ENCODE measurements at regions not wholly inside any gene's neighbourhood (a gene's known extent, or its start where the extent isn't known, plus 50 kb on each side); places are given as distances from the start of the nearest gene placed in this dataset.

- H2AFZ ChIP-seq (ENCODE audit: low read depth, low read length) = no peak overlapping the region
- no peaks in the 10 kb centered on the region for H3K9me3 ChIP-seq (ENCODE audit: low read length)
- no peaks in the 10 kb centered on the region for H3K36me3 ChIP-seq (ENCODE audit: insufficient read depth, low read length)
- no peaks in the 10 kb centered on the region for H3K27me3 ChIP-seq (ENCODE audit: insufficient read depth, low read length)
- no peak overlapping the region for H3K4me3 ChIP-seq (ENCODE audit: low read length)
- H3K4me1 ChIP-seq (ENCODE audit: insufficient read depth, low read length) = no peaks in the 10 kb centered on the region
These were observed 93.0 kb downstream of the PPP1R3A start for GRCh38 chr7:113825832-113826231.

GRCh38 chr7:113824117-113824823 lies 94.5 kb downstream of the PPP1R3A start:
- no peak overlapping the region for H2AFZ ChIP-seq (ENCODE audit: low read depth, low read length)
- H3K4me3 ChIP-seq (ENCODE audit: low read length) = no peak overlapping the region
- H3K27me3 ChIP-seq (ENCODE audit: insufficient read depth, low read length) = no peaks in the 10 kb centered on the region
- H3K36me3 ChIP-seq (ENCODE audit: insufficient read depth, low read length) = no peaks in the 10 kb centered on the region
- H3K9me3 ChIP-seq (ENCODE audit: low read length) = no peaks in the 10 kb centered on the region
- H3K4me1 ChIP-seq (ENCODE audit: insufficient read depth, low read length) = no peaks in the 10 kb centered on the region

GRCh38 chr7:113819474-113819873 lies 99.3 kb downstream of the PPP1R3A start:
- Histone ChIP-seq H3K4me3 (ENCODE audit: low read length) (no peak overlapping the region), H2AFZ (ENCODE audit: low read depth, low read length) (no peak overlapping the region), H3K9me3 (ENCODE audit: low read length) (no peaks in the 10 kb centered on the region), H3K27me3 (ENCODE audit: insufficient read depth, low read length) (no peaks in the 10 kb centered on the region), H3K36me3 (ENCODE audit: insufficient read depth, low read length) (no peaks in the 10 kb centered on the region), H3K4me1 (ENCODE audit: insufficient read depth, low read length) (no peaks in the 10 kb centered on the region)

- no peak overlapping the region for H2AFZ ChIP-seq (ENCODE audit: low read depth, low read length)
- no peaks in the 10 kb centered on the region for H3K4me1 ChIP-seq (ENCODE audit: insufficient read depth, low read length)
- H3K4me3 ChIP-seq (ENCODE audit: low read length) = no peak overlapping the region
- no peaks in the 10 kb centered on the region for H3K36me3 ChIP-seq (ENCODE audit: insufficient read depth, low read length)
- no peaks in the 10 kb centered on the region for H3K27me3 ChIP-seq (ENCODE audit: insufficient read depth, low read length)
- no peaks in the 10 kb centered on the region for H3K9me3 ChIP-seq (ENCODE audit: low read length)
These were observed 102.2 kb downstream of the PPP1R3A start for GRCh38 chr7:113816639-113817038.

- Histone ChIP-seq H3K4me1 (ENCODE audit: insufficient read depth, low read length) (no peaks in the 10 kb centered on the region), H2AFZ (ENCODE audit: low read depth, low read length) (no peak overlapping the region), H3K27me3 (ENCODE audit: insufficient read depth, low read length) (no peaks in the 10 kb centered on the region), H3K9me3 (ENCODE audit: low read length) (no peaks in the 10 kb centered on the region), H3K4me3 (ENCODE audit: low read length) (no peak overlapping the region), H3K36me3 (ENCODE audit: insufficient read depth, low read length) (no peaks in the 10 kb centered on the region)
These were observed 105.3 kb downstream of the PPP1R3A start for GRCh38 chr7:113813471-113813870.

GRCh38 chr7:113812591-113813255 lies 106.1 kb downstream of the PPP1R3A start:
- H3K9me3 ChIP-seq (ENCODE audit: low read length) = no peaks in the 10 kb centered on the region

GRCh38 chr7:113810080-113810744 lies 108.6 kb downstream of the PPP1R3A start:
- no peaks in the 10 kb centered on the region for H3K4me1 ChIP-seq (ENCODE audit: insufficient read depth, low read length)
- H3K36me3 ChIP-seq (ENCODE audit: insufficient read depth, low read length) = no peaks in the 10 kb centered on the region
- H3K4me3 ChIP-seq (ENCODE audit: low read length) = no peak overlapping the region
- H3K9me3 ChIP-seq (ENCODE audit: low read length) = no peaks in the 10 kb centered on the region
- H2AFZ ChIP-seq (ENCODE audit: low read depth, low read length) = no peak overlapping the region
- H3K27me3 ChIP-seq (ENCODE audit: insufficient read depth, low read length) = no peaks in the 10 kb centered on the region

More at GRCh38 chr7:113812591-113813255, 106.1 kb downstream of the PPP1R3A start:
- Histone ChIP-seq H3K27me3 (ENCODE audit: insufficient read depth, low read length) (no peaks in the 10 kb centered on the region), H3K4me1 (ENCODE audit: insufficient read depth, low read length) (no peaks in the 10 kb centered on the region), H3K4me3 (ENCODE audit: low read length) (no peak overlapping the region), H2AFZ (ENCODE audit: low read depth, low read length) (no peak overlapping the region), H3K36me3 (ENCODE audit: insufficient read depth, low read length) (no peaks in the 10 kb centered on the region)

- no peaks in the 10 kb centered on the region for H3K27me3 ChIP-seq (ENCODE audit: insufficient read depth, low read length)
- H3K36me3 ChIP-seq (ENCODE audit: insufficient read depth, low read length) = no peaks in the 10 kb centered on the region
- no peak overlapping the region for H3K4me3 ChIP-seq (ENCODE audit: low read length)
- H2AFZ ChIP-seq (ENCODE audit: low read depth, low read length) = no peak overlapping the region
- H3K9me3 ChIP-seq (ENCODE audit: low read length) = no peaks in the 10 kb centered on the region
- no peaks in the 10 kb centered on the region for H3K4me1 ChIP-seq (ENCODE audit: insufficient read depth, low read length)
These were observed 109.2 kb downstream of the PPP1R3A start for GRCh38 chr7:113809581-113809980.

- Histone ChIP-seq H3K4me1 (ENCODE audit: insufficient read depth, low read length) (no peaks in the 10 kb centered on the region), H3K27me3 (ENCODE audit: insufficient read depth, low read length) (no peaks in the 10 kb centered on the region), H3K9me3 (ENCODE audit: low read length) (no peaks in the 10 kb centered on the region), H3K36me3 (ENCODE audit: insufficient read depth, low read length) (no peaks in the 10 kb centered on the region), H2AFZ (ENCODE audit: low read depth, low read length) (no peak overlapping the region), H3K4me3 (ENCODE audit: low read length) (no peak overlapping the region)
These were observed 112.0 kb downstream of the PPP1R3A start for GRCh38 chr7:113806633-113807327.

GRCh38 chr7:113805976-113806375 lies 112.8 kb downstream of the PPP1R3A start:
- Histone ChIP-seq H3K27me3 (ENCODE audit: insufficient read depth, low read length) (no peaks in the 10 kb centered on the region), H3K36me3 (ENCODE audit: insufficient read depth, low read length) (no peaks in the 10 kb centered on the region), H3K4me1 (ENCODE audit: insufficient read depth, low read length) (no peaks in the 10 kb centered on the region), H3K9me3 (ENCODE audit: low read length) (no peaks in the 10 kb centered on the region), H3K4me3 (ENCODE audit: low read length) (no peak overlapping the region), H2AFZ (ENCODE audit: low read depth, low read length) (no peak overlapping the region)

- no peaks in the 10 kb centered on the region for H3K9me3 ChIP-seq (ENCODE audit: low read length)
- H3K27me3 ChIP-seq (ENCODE audit: insufficient read depth, low read length) = no peaks in the 10 kb centered on the region
- no peak overlapping the region for H2AFZ ChIP-seq (ENCODE audit: low read depth, low read length)
- H3K4me1 ChIP-seq (ENCODE audit: insufficient read depth, low read length) = no peaks in the 10 kb centered on the region
- no peaks in the 10 kb centered on the region for H3K36me3 ChIP-seq (ENCODE audit: insufficient read depth, low read length)
- H3K4me3 ChIP-seq (ENCODE audit: low read length) = no peak overlapping the region
These were observed 114.2 kb downstream of the PPP1R3A start for GRCh38 chr7:113804475-113805095.

- Histone ChIP-seq H3K36me3 (ENCODE audit: insufficient read depth, low read length) (no peaks in the 10 kb centered on the region), H3K9me3 (ENCODE audit: low read length) (no peaks in the 10 kb centered on the region), H3K27me3 (ENCODE audit: insufficient read depth, low read length) (no peaks in the 10 kb centered on the region), H3K4me1 (ENCODE audit: insufficient read depth, low read length) (no peaks in the 10 kb centered on the region), H2AFZ (ENCODE audit: low read depth, low read length) (no peak overlapping the region), H3K4me3 (ENCODE audit: low read length) (no peak overlapping the region)
These were observed 117.1 kb downstream of the PPP1R3A start for GRCh38 chr7:113801751-113802150.
